ENCODE measurements at regions not wholly inside any gene's neighbourhood (a gene's known extent, or its start where the extent isn't known, plus 50 kb on each side); places are given as distances from the start of the nearest gene placed in this dataset.
"Not testable (repeated sequence)": the region's sequence is repeated elsewhere in the genome, so short reads cannot be mapped to it uniquely, and the experiment has no call there.

DNA sequence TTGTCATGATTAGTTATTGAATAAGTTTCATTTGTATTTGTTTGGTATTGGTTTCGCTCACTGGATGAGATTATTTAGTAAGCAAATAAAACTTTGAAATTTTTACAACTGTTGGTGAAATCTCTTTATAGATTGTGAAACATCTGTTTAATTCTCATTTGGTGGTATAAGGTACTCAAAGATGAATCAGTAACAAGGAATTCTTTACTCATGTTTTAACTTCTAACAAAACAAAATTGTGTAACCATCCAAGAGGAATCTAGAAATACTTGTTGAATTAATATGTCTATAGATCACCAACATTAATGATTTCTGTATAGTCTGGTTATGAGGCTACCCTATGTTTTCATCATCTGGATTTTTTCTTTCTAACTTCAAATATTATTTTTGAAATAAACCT, 62.8 kb upstream of the USP25 start:
- TF ChIP-seq, protein P1, sequence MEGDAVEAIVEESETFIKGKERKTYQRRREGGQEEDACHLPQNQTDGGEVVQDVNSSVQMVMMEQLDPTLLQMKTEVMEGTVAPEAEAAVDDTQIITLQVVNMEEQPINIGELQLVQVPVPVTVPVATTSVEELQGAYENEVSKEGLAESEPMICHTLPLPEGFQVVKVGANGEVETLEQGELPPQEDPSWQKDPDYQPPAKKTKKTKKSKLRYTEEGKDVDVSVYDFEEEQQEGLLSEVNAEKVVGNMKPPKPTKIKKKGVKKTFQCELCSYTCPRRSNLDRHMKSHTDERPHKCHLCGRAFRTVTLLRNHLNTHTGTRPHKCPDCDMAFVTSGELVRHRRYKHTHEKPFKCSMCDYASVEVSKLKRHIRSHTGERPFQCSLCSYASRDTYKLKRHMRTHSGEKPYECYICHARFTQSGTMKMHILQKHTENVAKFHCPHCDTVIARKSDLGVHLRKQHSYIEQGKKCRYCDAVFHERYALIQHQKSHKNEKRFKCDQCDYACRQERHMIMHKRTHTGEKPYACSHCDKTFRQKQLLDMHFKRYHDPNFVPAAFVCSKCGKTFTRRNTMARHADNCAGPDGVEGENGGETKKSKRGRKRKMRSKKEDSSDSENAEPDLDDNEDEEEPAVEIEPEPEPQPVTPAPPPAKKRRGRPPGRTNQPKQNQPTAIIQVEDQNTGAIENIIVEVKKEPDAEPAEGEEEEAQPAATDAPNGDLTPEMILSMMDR (IDR thresholded peaks at IDR 0.05): no peak
- H3K4me3 ChIP-seq: no peak overlapping the region
- H3K36me3 ChIP-seq: no peaks in the 10 kb centered on the region
- no peaks in the 10 kb centered on the region for H3K9me3 ChIP-seq
- H3K27ac ChIP-seq: no peak overlapping the region
- intact Hi-C loops (cut with DNase I): no loop called here
- no peak for DNase-seq (ENCODE audit: low spot score in 2 of 2)
- no peaks in the 10 kb centered on the region for H3K4me1 ChIP-seq
- no peaks in the 10 kb centered on the region for H3K27me3 ChIP-seq

DNA sequence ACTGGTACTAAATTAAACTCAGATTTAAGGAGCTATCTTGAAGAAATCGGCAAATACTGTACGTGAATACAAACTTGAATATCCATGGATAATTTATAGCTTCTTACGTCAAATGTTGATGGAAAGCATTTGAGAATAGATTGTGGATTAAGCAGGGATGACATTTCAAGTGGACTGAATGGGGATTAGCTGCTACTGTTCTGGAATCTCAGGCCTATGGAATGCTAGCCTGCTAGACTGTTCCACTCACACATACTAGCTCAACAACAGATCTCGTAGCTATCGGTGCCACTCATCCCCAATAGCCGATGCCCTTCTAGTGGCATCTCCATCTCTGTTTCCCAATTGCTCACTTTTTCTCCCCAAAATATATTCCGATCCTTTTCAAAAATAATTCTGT, 62.0 kb upstream of the USP25 start:
- Histone ChIP-seq H3K27me3 (no peaks in the 10 kb centered on the region), H3K9me3 (no peaks in the 10 kb centered on the region), H3K36me3 (no peaks in the 10 kb centered on the region), H3K27ac (no peak overlapping the region), H3K4me1 (no peaks in the 10 kb centered on the region), H3K4me3 (no peak overlapping the region)
- intact Hi-C loops (cut with DNase I): no loop called here
- no peak for DNase-seq (ENCODE audit: low spot score in 2 of 2)
- TF ChIP-seq, protein P1 (IDR thresholded peaks at IDR 0.05): no peak

DNA sequence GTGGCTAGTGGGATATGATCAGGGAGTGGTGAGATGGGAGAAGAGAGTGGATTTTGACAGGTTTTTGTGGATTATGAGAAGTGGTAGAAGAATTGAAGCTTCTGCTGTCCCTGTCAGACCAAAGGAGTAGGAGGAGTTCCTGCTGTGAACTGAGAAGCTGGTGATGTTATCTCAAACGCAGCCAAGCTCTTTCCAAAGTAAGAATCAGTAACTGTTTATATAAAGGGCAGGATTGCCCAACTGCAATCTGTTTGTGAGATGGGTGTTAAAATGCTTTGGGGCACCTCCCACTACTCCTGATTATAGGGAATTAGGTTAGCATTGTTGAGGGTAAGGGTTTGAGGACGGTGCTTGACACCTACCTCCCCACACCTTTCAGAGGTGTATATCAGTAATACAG, 60.5 kb upstream of the USP25 start:
- Histone ChIP-seq H3K36me3 (no peaks in the 10 kb centered on the region), H3K4me1 (no peaks in the 10 kb centered on the region), H3K9me3 (no peaks in the 10 kb centered on the region), H3K27me3 (no peaks in the 10 kb centered on the region), H3K4me3 (no peak overlapping the region), H3K27ac (no peak overlapping the region)
- DNase-seq (ENCODE audit: low spot score in 2 of 2): no peak
- TF ChIP-seq, protein P1 (IDR thresholded peaks at IDR 0.05): no peak
- intact Hi-C loops (cut with DNase I): no loop called here

DNA sequence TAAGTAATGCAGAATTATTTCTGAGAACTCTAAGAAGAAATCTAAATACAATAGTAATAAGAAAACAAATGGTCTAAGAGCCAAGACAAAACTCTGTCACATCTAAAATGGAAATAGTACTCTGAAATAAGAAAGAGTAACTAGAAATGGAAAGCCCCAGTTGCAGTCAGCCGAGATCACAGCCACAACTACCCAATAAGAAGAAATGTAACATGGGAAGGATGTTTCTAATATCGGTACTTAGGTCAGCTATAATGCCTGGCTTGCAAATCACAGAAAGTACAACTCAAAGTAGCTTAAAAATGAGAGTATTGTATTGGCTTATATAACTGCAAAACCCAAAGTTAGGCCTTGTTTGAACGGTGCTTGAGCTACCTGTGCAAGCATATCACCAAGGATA, 58.6 kb upstream of the USP25 start:
- Histone ChIP-seq H3K4me3 (no peak overlapping the region), H3K36me3 (no peaks in the 10 kb centered on the region), H3K27ac (no peak overlapping the region), H3K27me3 (no peaks in the 10 kb centered on the region), H3K9me3 (no peaks in the 10 kb centered on the region), H3K4me1 (no peaks in the 10 kb centered on the region)
- intact Hi-C loops (cut with DNase I): no loop called here
- DNase-seq (ENCODE audit: low spot score in 2 of 2): no peak
- TF ChIP-seq, protein P1 (IDR thresholded peaks at IDR 0.05): no peak

DNA sequence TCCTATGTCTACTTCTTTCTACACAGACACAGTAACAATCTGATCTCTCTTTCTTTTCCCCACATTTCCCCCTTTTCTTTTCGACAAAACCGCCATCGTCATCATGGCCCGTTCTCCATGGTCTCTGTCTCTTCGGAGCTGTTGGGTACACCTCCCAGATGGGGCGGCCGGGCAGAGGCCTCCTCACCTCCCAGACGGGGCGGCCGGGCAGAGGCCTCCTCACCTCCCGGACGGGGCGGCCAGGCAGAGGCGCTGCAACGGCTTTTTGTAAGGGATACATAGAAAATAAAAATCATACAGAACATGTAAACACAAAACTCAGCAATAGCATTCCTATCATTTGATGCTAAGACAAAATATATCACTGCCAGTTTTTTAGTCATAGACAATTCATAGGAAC, 57.2 kb upstream of the USP25 start:
- H3K9me3 ChIP-seq; H3K36me3 ChIP-seq; DNase-seq (ENCODE audit: low spot score in 2 of 2); intact Hi-C loops (cut with DNase I); H3K4me3 ChIP-seq; H3K27me3 ChIP-seq; H3K27ac ChIP-seq; H3K4me1 ChIP-seq: not testable (repeated sequence)

DNA sequence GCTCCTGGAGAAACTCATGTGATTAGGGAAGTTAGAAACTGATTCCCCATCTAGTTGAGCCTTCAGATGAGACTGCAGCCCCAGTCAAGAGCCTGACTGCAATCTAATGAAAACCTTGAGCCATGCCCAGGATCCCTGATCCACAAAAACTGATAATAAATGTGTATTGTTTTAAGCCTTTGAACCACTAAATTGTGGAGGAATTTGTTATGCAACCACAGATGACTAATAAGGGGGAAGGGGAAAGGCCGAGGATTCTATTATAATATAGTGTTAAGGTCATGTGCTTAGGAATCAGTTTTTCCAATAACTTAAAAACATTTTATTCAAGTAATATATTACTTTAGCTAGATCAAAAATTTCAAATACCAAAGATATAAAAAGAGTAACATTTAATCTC, 52.8 kb upstream of the USP25 start:
- intact Hi-C loops (cut with DNase I): no loop called here
- Histone ChIP-seq H3K4me3 (no peak overlapping the region), H3K27ac (no peak overlapping the region), H3K4me1 (no peaks in the 10 kb centered on the region), H3K36me3 (no peaks in the 10 kb centered on the region), H3K9me3 (no peaks in the 10 kb centered on the region), H3K27me3 (no peaks in the 10 kb centered on the region)
- DNase-seq (ENCODE audit: low spot score in 2 of 2): no peak
- TF ChIP-seq, protein P1 (IDR thresholded peaks at IDR 0.05): no peak
